Esophagus (tissue), 2 donors: ENCODE measurements at regions not wholly inside any gene's neighbourhood (a gene's known extent, or its start where the extent isn't known, plus 50 kb on each side); places are given as distances from the start of the nearest gene placed in this dataset.

Source experiments
- H3K27ac ChIP-seq, 2 donors: one replicate each; pipeline ENCODE4 v1.5.1; 2013; ENCODE audit warnings: low read depth in 2 of 2, mild to moderate bottlenecking in 2 of 2, inconsistent platforms in 1 of 2, low read length in 1 of 2, moderate library complexity in 1 of 2
- H3K27me3 ChIP-seq, 2 donors: one replicate each; pipeline ENCODE4 v1.6.1; 2013; ENCODE audit warnings: low read length in 2 of 2, control low read depth in 1 of 2, mild to moderate bottlenecking in 1 of 2; ENCODE audit not compliant: insufficient read depth in 2 of 2, control insufficient read depth in 1 of 2
- H3K36me3 ChIP-seq, 2 donors: one replicate each; pipeline ENCODE4 v1.6.1; 2013; ENCODE audit warnings: low read length in 1 of 2; ENCODE audit not compliant: control insufficient read depth in 2 of 2, insufficient read depth in 2 of 2
- H3K4me1 ChIP-seq, 2 donors: one replicate each; pipeline ENCODE4 v1.6.1; 2013; ENCODE audit warnings: low read length in 1 of 2; ENCODE audit not compliant: control insufficient read depth in 2 of 2, insufficient read depth in 2 of 2
- H3K4me3 ChIP-seq, 2 donors: one replicate each; pipeline ENCODE4 v1.5.1; 2013; ENCODE audit warnings: low read length in 2 of 2, mild to moderate bottlenecking in 2 of 2, low read depth in 1 of 2, moderate library complexity in 1 of 2
- H3K9me3 ChIP-seq, 2 donors: one replicate each; pipeline ENCODE4 v1.6.1; 2013; ENCODE audit warnings: mild to moderate bottlenecking in 2 of 2, low read depth in 1 of 2, low read length in 1 of 2, moderate library complexity in 1 of 2; ENCODE audit not compliant: control insufficient read depth in 2 of 2, insufficient read depth in 1 of 2
- WGBS, 2 donors: extraction: QIAGEN DNeasy Blood & Tissue Kit; methylation state at CpG; one replicate each; pipeline ENCODE4 v1.1.7; 2013; 5-methylcytosine and 5-hydroxymethylcytosine counted together
- donor health status: healthy with polysubstance abuse.
- donor health status: Bipolar disorder and iron deficiency.

- H3K27ac ChIP-seq: no peak overlapping the region
- H3K9me3 ChIP-seq: peaks cover 2% of the 10 kb centered on the region in 2 donors
- H3K4me1 ChIP-seq: no peaks in the 10 kb centered on the region
- WGBS, 2 donors: 69 to 73% methylated on average over 3 of the region's 3 CpGs
- H3K36me3 ChIP-seq: no peaks in the 10 kb centered on the region
- no peaks in the 10 kb centered on the region for H3K27me3 ChIP-seq
- H3K4me3 ChIP-seq: no peak overlapping the region
Measured at GRCh38 chr5:3297853-3298252, 297.8 kb upstream of the IRX1 start.

GRCh38 chr5:3288325-3288724, 307.3 kb upstream of the IRX1 start:
- H3K9me3 ChIP-seq: peaks cover under 1 to 2% of the 10 kb centered on the region in 2 donors
- no peak overlapping the region for H3K4me3 ChIP-seq
- WGBS, 2 donors: 92 to 95% methylated on average over 18 of the region's 18 CpGs
- no peak overlapping the region for H3K27ac ChIP-seq
- no peaks in the 10 kb centered on the region for H3K36me3 ChIP-seq
- H3K4me1 ChIP-seq: no peaks in the 10 kb centered on the region
- no peaks in the 10 kb centered on the region for H3K27me3 ChIP-seq

GRCh38 chr5:3287516-3287915, 308.1 kb upstream of the IRX1 start:
- H3K36me3 ChIP-seq: no peaks in the 10 kb centered on the region
- H3K4me1 ChIP-seq: no peaks in the 10 kb centered on the region
- no peak overlapping the region for H3K4me3 ChIP-seq
- 71 to 81% methylated on average over 9 of the region's 9 CpGs for WGBS, 2 donors
- no peak overlapping the region for H3K27ac ChIP-seq
- H3K9me3 ChIP-seq: peaks cover 0 to 6% of the 10 kb centered on the region in 2 donors
- no peaks in the 10 kb centered on the region for H3K27me3 ChIP-seq

GRCh38 chr5:3285621-3286020, 310.0 kb upstream of the IRX1 start:
- WGBS, 2 donors: 86 to 89% methylated on average over 13 of the region's 13 CpGs

GRCh38 chr5:3284506-3284905, 311.1 kb upstream of the IRX1 start:
- no peaks in the 10 kb centered on the region for H3K4me1 ChIP-seq
- peaks cover 5 to 9% of the 10 kb centered on the region in 2 donors for H3K9me3 ChIP-seq
- no peaks in the 10 kb centered on the region for H3K27me3 ChIP-seq
- no peak overlapping the region for H3K27ac ChIP-seq
- no peaks in the 10 kb centered on the region for H3K36me3 ChIP-seq
- 80 to 85% methylated on average over 5 of the region's 5 CpGs for WGBS, 2 donors
- no peak overlapping the region for H3K4me3 ChIP-seq

More at GRCh38 chr5:3285621-3286020, 310.0 kb upstream of the IRX1 start:
- Histone ChIP-seq H3K4me3 (no peak overlapping the region), H3K27me3 (no peaks in the 10 kb centered on the region), H3K4me1 (no peaks in the 10 kb centered on the region), H3K36me3 (no peaks in the 10 kb centered on the region), H3K27ac (no peak overlapping the region), H3K9me3 (peaks cover 5 to 9% of the 10 kb centered on the region in 2 donors)

- H3K4me1 ChIP-seq: no peaks in the 10 kb centered on the region
- H3K36me3 ChIP-seq: no peaks in the 10 kb centered on the region
- no peak overlapping the region for H3K27ac ChIP-seq
- 95 to 96% methylated on average over 20 of the region's 20 CpGs for WGBS, 2 donors
- H3K9me3 ChIP-seq: peaks cover 5 to 11% of the 10 kb centered on the region in 2 donors
- no peaks in the 10 kb centered on the region for H3K27me3 ChIP-seq
- H3K4me3 ChIP-seq: no peak overlapping the region
Measured at GRCh38 chr5:3282841-3283240, 312.8 kb upstream of the IRX1 start.

GRCh38 chr5:3281366-3281765, 314.3 kb upstream of the IRX1 start:
- 74 to 81% methylated on average over 7 of the region's 7 CpGs for WGBS, 2 donors
- no peak overlapping the region for H3K27ac ChIP-seq
- no peaks in the 10 kb centered on the region for H3K27me3 ChIP-seq
- H3K4me3 ChIP-seq: no peak overlapping the region
- peaks cover 5 to 11% of the 10 kb centered on the region in 2 donors for H3K9me3 ChIP-seq
- H3K36me3 ChIP-seq: no peaks in the 10 kb centered on the region
- H3K4me1 ChIP-seq: no peaks in the 10 kb centered on the region

- H3K4me3 ChIP-seq: no peak overlapping the region
- H3K36me3 ChIP-seq: no peaks in the 10 kb centered on the region
- H3K4me1 ChIP-seq: no peaks in the 10 kb centered on the region
- 63 to 71% methylated on average over 1 of the region's 1 CpG for WGBS, 2 donors
- no peaks in the 10 kb centered on the region for H3K27me3 ChIP-seq
- H3K27ac ChIP-seq: no peak overlapping the region
- H3K9me3 ChIP-seq: peaks cover 5 to 11% of the 10 kb centered on the region in 2 donors
Measured at GRCh38 chr5:3278643-3279042, 317.0 kb upstream of the IRX1 start.

GRCh38 chr5:3277590-3278196, 317.9 kb upstream of the IRX1 start:
- no peaks in the 10 kb centered on the region for H3K4me1 ChIP-seq
- no peak overlapping the region for H3K4me3 ChIP-seq
- H3K27ac ChIP-seq: no peak overlapping the region
- 23 to 24% methylated on average over 6 of the region's 6 CpGs for WGBS, 2 donors
- H3K36me3 ChIP-seq: no peaks in the 10 kb centered on the region
- H3K9me3 ChIP-seq: peaks cover 5 to 8% of the 10 kb centered on the region in 2 donors
- no peaks in the 10 kb centered on the region for H3K27me3 ChIP-seq

GRCh38 chr5:3276896-3277295, 318.7 kb upstream of the IRX1 start:
- no peaks in the 10 kb centered on the region for H3K27me3 ChIP-seq
- H3K9me3 ChIP-seq: peaks cover 2 to 3% of the 10 kb centered on the region in 2 donors
- H3K27ac ChIP-seq: no peak overlapping the region
- no peaks in the 10 kb centered on the region for H3K4me1 ChIP-seq
- H3K36me3 ChIP-seq: no peaks in the 10 kb centered on the region
- WGBS, 2 donors: 59 to 76% methylated on average over 7 of the region's 7 CpGs
- H3K4me3 ChIP-seq: no peak overlapping the region
